Fibroblast of pulmonary artery (primary cell): ENCODE measurements at regions not wholly inside any gene's neighbourhood (a gene's known extent, or its start where the extent isn't known, plus 50 kb on each side); places are given as distances from the start of the nearest gene placed in this dataset.

Experiments used
- DNase-seq: peaks from one replicate; pipeline ENCODE4 v3.0.0-alpha.2; 2010; ENCODE audit warnings: low read depth
- H3K4me3 ChIP-seq: replicated peaks from 2 replicates; pipeline ENCODE4 v1.5.1; 2011; ENCODE audit warnings: low read depth, mild to moderate bottlenecking, control low read depth, low read length, moderate library complexity
- TF ChIP-seq, protein P1 (sequence below): IDR thresholded peaks from 2 replicates; pipeline ENCODE4 v1.5.1; 2011; ENCODE audit warnings: mild to moderate bottlenecking, control low read depth, low read length, inconsistent platforms; ENCODE audit errors: missing control alignments

DNA sequence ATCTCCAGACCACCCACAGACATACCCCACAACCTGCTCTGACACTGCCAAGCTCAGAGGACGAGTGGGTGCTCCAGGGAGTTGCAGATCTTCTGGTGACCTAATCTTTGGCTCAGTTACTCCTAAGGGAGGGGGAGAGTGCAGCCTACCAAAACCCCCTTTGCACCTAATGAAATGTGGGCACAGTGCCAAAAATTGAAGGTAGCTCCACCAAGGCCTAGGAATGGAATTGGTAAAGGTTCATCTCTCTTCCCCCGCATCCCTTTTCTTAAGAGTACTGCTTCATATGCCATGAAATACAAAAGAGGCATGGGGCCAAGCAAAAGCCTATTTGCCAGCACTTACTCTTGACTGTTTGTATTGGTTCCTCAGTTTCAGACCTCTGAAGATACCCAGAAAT lies 491.0 kb downstream of the NAF1 start:
- TF ChIP-seq, protein P1, sequence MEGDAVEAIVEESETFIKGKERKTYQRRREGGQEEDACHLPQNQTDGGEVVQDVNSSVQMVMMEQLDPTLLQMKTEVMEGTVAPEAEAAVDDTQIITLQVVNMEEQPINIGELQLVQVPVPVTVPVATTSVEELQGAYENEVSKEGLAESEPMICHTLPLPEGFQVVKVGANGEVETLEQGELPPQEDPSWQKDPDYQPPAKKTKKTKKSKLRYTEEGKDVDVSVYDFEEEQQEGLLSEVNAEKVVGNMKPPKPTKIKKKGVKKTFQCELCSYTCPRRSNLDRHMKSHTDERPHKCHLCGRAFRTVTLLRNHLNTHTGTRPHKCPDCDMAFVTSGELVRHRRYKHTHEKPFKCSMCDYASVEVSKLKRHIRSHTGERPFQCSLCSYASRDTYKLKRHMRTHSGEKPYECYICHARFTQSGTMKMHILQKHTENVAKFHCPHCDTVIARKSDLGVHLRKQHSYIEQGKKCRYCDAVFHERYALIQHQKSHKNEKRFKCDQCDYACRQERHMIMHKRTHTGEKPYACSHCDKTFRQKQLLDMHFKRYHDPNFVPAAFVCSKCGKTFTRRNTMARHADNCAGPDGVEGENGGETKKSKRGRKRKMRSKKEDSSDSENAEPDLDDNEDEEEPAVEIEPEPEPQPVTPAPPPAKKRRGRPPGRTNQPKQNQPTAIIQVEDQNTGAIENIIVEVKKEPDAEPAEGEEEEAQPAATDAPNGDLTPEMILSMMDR, result no peak
- no peak overlapping the region for H3K4me3 ChIP-seq
- no peak for DNase-seq

GRCh38 chr4:162661913-162662312 lies 498.1 kb upstream of the FSTL5 start:
- no peak overlapping the region for H3K4me3 ChIP-seq
- no peak for DNase-seq
- TF ChIP-seq, protein P1, result no peak

GRCh38 chr4:162659716-162660115 lies 495.9 kb upstream of the FSTL5 start:
- DNase-seq, result no peak
- TF ChIP-seq, protein P1, result no peak
- H3K4me3 ChIP-seq, result no peak overlapping the region

- DNase-seq, result no peak
- H3K4me3 ChIP-seq, result no peak overlapping the region
- TF ChIP-seq, protein P1, result no peak
These were observed 494.2 kb upstream of the FSTL5 start for GRCh38 chr4:162657966-162658365.

DNA sequence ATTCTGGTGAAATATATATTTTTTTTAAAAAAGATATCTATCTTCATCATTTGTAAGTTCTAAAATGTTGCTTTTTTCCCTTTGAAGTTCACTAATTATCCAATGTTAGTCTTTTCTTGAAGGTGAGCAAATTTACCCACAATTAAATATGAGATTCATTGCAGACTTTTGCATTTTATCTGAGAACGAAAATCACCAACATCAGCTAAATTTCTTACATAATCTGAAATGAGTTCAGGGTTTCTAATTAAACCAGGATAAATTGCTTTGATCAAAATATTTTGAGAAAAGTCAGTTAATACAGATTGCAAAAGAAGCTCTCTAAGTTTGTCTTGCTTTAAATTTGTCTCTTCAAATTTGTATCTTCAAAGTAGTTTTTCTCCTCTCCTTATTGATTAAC lies 486.4 kb upstream of the FSTL5 start:
- no peak for DNase-seq
- TF ChIP-seq, protein P1, result no peak
- H3K4me3 ChIP-seq, result no peak overlapping the region

GRCh38 chr4:162645381-162645780 lies 481.6 kb upstream of the FSTL5 start:
- H3K4me3 ChIP-seq, result no peak overlapping the region
- peak; percentile 2 for DNase-seq
- TF ChIP-seq, protein P1, result no peak

- TF ChIP-seq, protein P1, result no peak
- no peak overlapping the region for H3K4me3 ChIP-seq
- DNase-seq, result peak; percentile 3
These were observed 480.5 kb upstream of the FSTL5 start for GRCh38 chr4:162644346-162644745.
